Stimulated activated CD8-positive, alpha-beta memory T cell treated with anti-CD3 and anti-CD28 coated beads, Interleukin-2, amount 100 ng/mL, for 48 hours (primary cell): ENCODE measurements at regions not wholly inside any gene's neighbourhood (a gene's known extent, or its start where the extent isn't known, plus 50 kb on each side); places are given as distances from the start of the nearest gene placed in this dataset.

Experiments used
- DNase-seq, 2 donors: peaks; one replicate each; pipeline ENCODE4 v3.0.0-alpha.2; 2020; ENCODE audit warnings: low read depth in 2 of 2

GRCh38 chr5:175285261-175285660 is 158.7 kb downstream of the DRD1 start:
- DNase-seq, result no peak

- no peak for DNase-seq
Observed at GRCh38 chr5:175284806-175285205, 159.2 kb downstream of the DRD1 start.

GRCh38 chr5:175282611-175283225 is 161.3 kb downstream of the DRD1 start:
- no peak for DNase-seq

GRCh38 chr5:175281714-175282113 is 162.3 kb downstream of the DRD1 start:
- DNase-seq, result no peak

- no peak for DNase-seq
Observed at GRCh38 chr5:175281257-175281656, 162.7 kb downstream of the DRD1 start.

GRCh38 chr5:175279506-175279905 is 164.5 kb downstream of the DRD1 start:
- DNase-seq, result no peak

GRCh38 chr5:175275748-175276147 is 168.2 kb downstream of the DRD1 start:
- no peak for DNase-seq

GRCh38 chr5:175275097-175275496 is 168.9 kb downstream of the DRD1 start:
- no peak for DNase-seq

- no peak for DNase-seq
Observed at GRCh38 chr5:175274171-175274570, 169.8 kb downstream of the DRD1 start.

- no peak for DNase-seq
Observed at GRCh38 chr5:175264406-175264805, 179.6 kb downstream of the DRD1 start.

- DNase-seq, result no peak
Observed at GRCh38 chr5:175263776-175264175, 180.2 kb downstream of the DRD1 start.

- DNase-seq, result no peak
Observed at GRCh38 chr5:175261526-175261925, 182.5 kb downstream of the DRD1 start.

- DNase-seq, result no peak
Observed at GRCh38 chr5:175261037-175261436, 182.9 kb downstream of the DRD1 start.

- DNase-seq, result no peak
Observed at GRCh38 chr5:175257847-175258194, 186.2 kb downstream of the DRD1 start.

GRCh38 chr5:175257128-175257846 is 186.7 kb downstream of the DRD1 start:
- no peak for DNase-seq

- no peak for DNase-seq
Observed at GRCh38 chr5:175254155-175254554, 189.8 kb downstream of the DRD1 start.

- DNase-seq, result no peak
Observed at GRCh38 chr5:175253597-175253996, 190.4 kb downstream of the DRD1 start.

- DNase-seq, result no peak
Observed at GRCh38 chr5:175252234-175252805, 191.7 kb downstream of the DRD1 start.

GRCh38 chr5:175250426-175250825 is 193.6 kb downstream of the DRD1 start:
- DNase-seq, result no peak

GRCh38 chr5:175248416-175248905 is 195.5 kb downstream of the DRD1 start:
- DNase-seq, result no peak

GRCh38 chr5:175246889-175247520 is 197.0 kb downstream of the DRD1 start:
- no peak for DNase-seq

- DNase-seq, result peak; percentile 13 to 26
Observed at GRCh38 chr5:175246242-175246888, 197.6 kb downstream of the DRD1 start.
